ENCODE measurements at regions not wholly inside any gene's neighbourhood (a gene's known extent, or its start where the extent isn't known, plus 50 kb on each side); places are given as distances from the start of the nearest gene placed in this dataset.

GRCh38 chr15:89385596-89386331 is 51.1 kb upstream of the POLG start:
- DNase-seq (ENCODE audit: extremely low spot score), result no peak
- POLR2A ChIA-PET, result no interaction called here
- TF ChIP-seq LEF1 (IDR thresholded peaks at IDR 0.05; ENCODE audit: borderline replicate concordance) (no peak), FOXM1 (IDR thresholded peaks at IDR 0.05; ENCODE audit: borderline replicate concordance) (no peak), FOXK2 (IDR thresholded peaks at IDR 0.05) (no peak), TARDBP (IDR thresholded peaks at IDR 0.05) (no peak), ELF4 (IDR thresholded peaks at IDR 0.05) (no peak), NFRKB (IDR thresholded peaks at IDR 0.05) (no peak)
- CTCF ChIA-PET, result interaction anchor here (2.0 kb wide), 1 partner anchor 27 kb away, joined by 7 read pairs; no protein-coding TSS in a partner anchor

All from HEK293T (cell line).